HG02610 (cell line): ENCODE measurements at regions not wholly inside any gene's neighbourhood (a gene's known extent, or its start where the extent isn't known, plus 50 kb on each side); places are given as distances from the start of the nearest gene placed in this dataset.

ENCODE experiments used
- ATAC-seq: cut with Tn5 transposase; IDR thresholded peaks from one replicate; pipeline ENCODE4 v1.9.1; 2021; ENCODE audit warnings: mild to moderate bottlenecking, moderate library complexity; ENCODE audit not compliant: unreplicated experiment

GRCh38 chr11:81080476-81080875 is 1639.6 kb upstream of the TENM4 start:
- ATAC-seq: no peak

GRCh38 chr11:81072273-81072672 is 1631.4 kb upstream of the TENM4 start:
- no peak for ATAC-seq

GRCh38 chr11:81071606-81072005 is 1630.8 kb upstream of the TENM4 start:
- ATAC-seq: no peak

DNA sequence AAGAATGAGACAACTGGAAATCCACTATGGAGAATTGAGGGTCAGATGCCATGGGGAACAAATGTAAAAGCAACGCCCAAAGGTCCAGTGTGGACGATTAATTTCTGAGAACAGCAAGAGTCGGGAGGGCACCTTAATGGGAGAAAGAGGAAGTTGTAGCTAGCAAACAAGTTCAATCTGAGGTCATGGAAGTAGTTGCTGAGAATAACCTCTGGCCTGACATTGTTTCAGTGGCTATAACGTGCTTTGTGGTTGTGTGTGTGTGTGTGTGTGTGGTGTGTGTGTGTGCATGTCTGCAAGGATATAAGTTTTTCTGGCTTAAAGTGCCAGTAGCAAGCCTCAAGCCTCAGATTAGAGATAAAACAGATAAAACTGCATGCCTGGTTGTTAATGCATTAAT is 1630.1 kb upstream of the TENM4 start:
- no peak for ATAC-seq

DNA sequence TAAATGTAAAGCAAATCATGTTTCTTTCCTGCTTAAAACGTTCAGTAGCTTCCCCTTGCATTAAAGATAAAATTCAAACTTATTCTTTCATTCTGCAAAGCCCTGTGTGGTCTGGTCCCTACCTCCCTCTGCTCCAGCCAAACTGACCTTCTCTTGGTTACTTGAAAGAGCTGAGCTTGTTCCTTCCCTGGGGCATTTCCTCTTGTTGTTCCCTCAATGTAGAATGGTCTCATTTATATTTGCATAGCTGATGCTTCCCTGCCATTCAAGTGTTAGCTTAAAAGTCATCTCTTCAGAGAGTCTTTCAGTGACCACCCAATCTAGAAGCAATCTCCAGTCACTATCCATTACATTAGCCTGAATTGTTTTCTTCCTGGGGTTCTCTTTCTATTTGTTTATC is 1618.5 kb upstream of the TENM4 start:
- no peak for ATAC-seq

GRCh38 chr11:81052344-81053158 is 1611.7 kb upstream of the TENM4 start:
- no peak for ATAC-seq

- no peak for ATAC-seq
Measured at GRCh38 chr11:81039916-81040524, 1599.2 kb upstream of the TENM4 start.

- no peak for ATAC-seq
Measured at GRCh38 chr11:81036168-81036870, 1595.5 kb upstream of the TENM4 start.

DNA sequence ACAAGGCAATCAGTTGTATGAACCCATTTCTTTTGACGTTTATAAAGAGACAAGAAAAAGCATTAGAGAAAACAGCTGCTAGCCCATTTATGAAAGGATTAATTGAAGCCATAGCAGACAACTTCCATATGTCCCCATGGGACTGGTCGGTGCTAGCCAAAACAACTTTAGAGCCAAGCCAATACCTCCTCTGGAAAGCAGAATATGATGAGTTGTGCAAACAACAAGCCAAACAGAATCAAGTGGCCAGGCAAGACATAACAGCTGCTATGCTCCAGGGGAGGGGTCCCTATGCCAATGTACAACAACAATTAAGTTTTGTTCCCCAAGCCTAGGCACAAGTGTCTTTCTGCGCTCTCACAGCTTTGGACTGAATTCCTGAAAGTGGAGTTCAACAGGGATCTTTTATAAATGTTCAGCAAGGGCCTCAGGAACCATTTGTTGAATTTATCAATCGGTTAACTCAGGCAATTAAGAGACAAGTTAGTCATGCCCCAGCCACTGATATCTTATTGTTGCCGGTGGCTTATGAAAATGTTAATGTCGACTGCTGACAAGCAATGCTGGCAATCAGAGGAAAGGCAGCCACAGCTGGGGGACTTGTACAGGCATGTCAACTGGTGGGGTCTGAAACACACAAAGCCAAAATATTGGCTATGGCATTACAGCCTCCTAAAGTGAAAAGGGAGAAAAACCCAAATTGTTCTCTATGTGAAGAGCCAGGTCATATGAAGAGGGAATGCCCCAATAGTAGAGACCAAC is 1593.1 kb upstream of the TENM4 start:
- no peak for ATAC-seq

GRCh38 chr11:81032906-81033305 is 1592.1 kb upstream of the TENM4 start:
- ATAC-seq: no peak

DNA sequence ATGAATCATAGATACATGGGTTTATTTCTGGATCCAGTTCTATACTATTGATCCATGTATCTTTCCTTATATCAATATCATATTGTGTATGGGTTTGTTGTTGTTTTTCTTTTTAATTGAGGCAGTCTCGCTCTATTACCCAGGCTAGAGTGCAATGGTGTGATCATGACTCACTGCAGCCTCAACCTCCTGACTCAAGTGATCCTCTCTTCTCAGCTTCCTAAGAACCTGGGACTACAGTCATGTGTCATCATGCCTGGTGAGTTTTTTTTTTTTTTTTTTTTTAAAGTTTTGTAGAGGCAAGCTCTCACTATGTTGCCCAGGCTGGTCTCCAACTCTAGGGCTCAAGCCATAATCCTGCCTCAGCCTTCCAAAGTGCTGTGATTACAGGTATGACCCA is 1589.4 kb upstream of the TENM4 start:
- no peak for ATAC-seq

DNA sequence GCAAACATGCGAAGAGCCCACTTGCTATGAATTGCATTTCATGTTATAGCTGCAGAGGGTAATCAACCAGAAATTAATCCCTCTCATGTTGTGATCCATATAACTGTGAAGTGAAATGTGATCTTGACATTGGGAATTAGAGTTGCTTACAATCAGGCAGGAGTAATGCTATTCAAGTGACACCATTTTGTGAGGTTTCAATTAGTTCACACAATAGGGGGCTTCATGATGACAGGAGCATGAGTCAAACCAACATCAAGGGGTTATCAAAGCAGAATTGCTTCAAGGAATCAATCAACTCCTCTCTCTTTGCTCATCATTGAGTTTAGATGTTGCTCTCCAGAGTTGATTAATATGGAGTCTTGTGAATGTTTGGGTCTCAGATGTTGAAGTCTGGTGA is 1585.2 kb upstream of the TENM4 start:
- ATAC-seq: no peak

DNA sequence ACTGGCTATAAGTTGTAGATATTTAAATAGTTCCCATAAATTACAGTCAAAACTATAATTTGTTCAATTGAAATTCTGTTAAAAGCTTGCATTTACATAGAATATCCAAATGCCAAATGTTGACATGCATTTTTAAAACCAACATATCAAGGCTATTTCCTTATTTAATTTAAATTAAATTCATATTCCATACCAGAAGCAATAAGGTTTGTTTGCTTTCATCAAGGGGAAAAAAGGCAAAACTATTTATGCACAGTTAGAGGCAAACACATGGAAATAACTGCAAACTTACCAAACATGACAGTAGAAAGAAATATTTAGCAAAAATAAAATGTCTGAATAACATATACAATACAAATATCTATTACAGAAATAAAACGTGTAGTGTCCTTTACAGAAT is 1581.2 kb upstream of the TENM4 start:
- no peak for ATAC-seq

GRCh38 chr11:81010631-81011030 is 1569.8 kb upstream of the TENM4 start:
- ATAC-seq: no peak

- no peak for ATAC-seq
Measured at GRCh38 chr11:81007046-81007445, 1566.2 kb upstream of the TENM4 start.

- ATAC-seq: peak; percentile 79
Measured at GRCh38 chr11:81005595-81005994, 1564.8 kb upstream of the TENM4 start.

DNA sequence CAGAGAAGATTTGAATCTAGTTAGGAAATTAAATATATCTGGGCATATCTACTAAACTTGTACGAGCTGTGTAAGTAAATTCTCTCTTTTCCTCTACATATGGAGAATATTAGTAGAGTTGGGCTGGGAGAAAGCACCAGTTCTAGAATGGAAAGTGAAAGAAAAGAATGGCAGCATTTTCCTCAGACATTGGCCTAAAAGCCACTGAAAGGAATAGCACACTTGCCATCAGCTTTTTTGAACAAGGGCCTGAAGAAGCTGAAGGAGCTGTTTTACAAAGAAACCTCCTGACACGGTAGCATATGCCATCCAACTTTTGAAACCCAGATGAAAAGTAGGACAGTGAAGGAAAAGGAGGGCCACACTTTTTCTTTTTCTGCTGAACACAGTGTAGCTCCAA is 1563.7 kb upstream of the TENM4 start:
- ATAC-seq: no peak

GRCh38 chr11:81002374-81002773 is 1561.5 kb upstream of the TENM4 start:
- no peak for ATAC-seq

DNA sequence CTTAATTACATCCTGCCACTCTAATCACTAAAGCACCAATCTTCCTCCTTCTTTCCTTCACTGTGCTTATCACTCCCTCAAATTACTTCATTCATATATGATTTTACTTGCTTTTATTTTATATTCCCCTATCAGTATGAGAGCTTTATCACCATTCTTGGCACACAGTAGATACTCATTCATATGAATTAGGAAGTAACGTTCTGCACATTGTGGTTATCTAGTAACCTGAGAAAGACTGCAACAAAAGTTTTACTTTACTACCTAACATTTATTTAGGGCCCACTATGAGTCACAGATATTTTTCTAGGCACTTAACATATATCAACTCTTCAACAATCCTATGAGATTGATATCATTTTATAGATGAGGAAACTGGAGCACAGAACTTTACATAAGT is 1559.9 kb upstream of the TENM4 start:
- ATAC-seq: no peak

DNA sequence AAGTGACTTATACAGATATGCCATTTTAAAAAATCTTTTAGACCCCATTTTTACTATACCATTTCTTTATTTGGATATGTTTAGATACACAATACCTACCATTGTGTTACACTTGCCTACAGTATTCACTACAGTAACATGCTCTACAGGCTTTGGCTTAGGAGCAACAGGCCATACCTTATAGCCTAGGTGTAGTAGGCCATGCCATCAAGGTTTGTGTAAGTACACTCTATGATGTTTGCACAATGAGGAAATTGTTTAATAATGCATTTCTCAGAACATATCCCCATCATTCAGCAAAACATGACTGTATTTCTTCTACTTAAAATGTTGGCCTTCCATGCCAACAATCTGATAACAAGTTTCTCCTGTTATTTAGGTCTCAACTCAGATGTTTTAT is 1559.5 kb upstream of the TENM4 start:
- ATAC-seq: no peak

GRCh38 chr11:80995523-80995922 is 1554.7 kb upstream of the TENM4 start:
- ATAC-seq: no peak
